ENCODE measurements at regions not wholly inside any gene's neighbourhood (a gene's known extent, or its start where the extent isn't known, plus 50 kb on each side); places are given as distances from the start of the nearest gene placed in this dataset.

DNA sequence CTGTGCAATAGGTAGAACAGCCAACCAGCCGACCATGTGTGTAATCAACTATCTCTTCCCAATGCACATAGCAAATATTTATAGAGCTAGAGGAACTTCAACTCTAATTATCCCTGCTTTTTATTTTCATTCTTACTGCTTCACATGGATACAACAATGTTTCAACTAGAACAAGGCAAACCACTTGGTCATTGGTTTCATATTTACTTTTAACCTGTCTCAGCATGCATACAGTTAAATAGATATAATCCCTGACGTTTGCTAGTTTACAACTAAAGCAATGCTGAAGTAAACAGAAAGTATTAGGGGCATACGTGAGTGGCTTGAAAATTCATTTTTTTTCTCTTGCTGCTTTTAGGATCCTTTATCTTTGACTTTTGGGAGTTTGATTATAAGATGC lies 318.5 kb upstream of the MAP3K7 start:
- TF ChIP-seq, protein P1, sequence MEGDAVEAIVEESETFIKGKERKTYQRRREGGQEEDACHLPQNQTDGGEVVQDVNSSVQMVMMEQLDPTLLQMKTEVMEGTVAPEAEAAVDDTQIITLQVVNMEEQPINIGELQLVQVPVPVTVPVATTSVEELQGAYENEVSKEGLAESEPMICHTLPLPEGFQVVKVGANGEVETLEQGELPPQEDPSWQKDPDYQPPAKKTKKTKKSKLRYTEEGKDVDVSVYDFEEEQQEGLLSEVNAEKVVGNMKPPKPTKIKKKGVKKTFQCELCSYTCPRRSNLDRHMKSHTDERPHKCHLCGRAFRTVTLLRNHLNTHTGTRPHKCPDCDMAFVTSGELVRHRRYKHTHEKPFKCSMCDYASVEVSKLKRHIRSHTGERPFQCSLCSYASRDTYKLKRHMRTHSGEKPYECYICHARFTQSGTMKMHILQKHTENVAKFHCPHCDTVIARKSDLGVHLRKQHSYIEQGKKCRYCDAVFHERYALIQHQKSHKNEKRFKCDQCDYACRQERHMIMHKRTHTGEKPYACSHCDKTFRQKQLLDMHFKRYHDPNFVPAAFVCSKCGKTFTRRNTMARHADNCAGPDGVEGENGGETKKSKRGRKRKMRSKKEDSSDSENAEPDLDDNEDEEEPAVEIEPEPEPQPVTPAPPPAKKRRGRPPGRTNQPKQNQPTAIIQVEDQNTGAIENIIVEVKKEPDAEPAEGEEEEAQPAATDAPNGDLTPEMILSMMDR (IDR thresholded peaks at IDR 0.05), result no peak
- TF ChIP-seq EP300 (IDR thresholded peaks at IDR 0.05), result no peak

Data from upper lobe of left lung (tissue), 4 donors.